Thoracic aorta (tissue), 2 donors: ENCODE measurements at regions not wholly inside any gene's neighbourhood (a gene's known extent, or its start where the extent isn't known, plus 50 kb on each side); places are given as distances from the start of the nearest gene placed in this dataset.

Experiments used
- ATAC-seq: fragments of 150-250 bp; one replicate; pipeline ENCODE4 v1.8.0; 2017; ENCODE audit warnings: low read depth; ENCODE audit not compliant: insufficient number of reproducible peaks, low FRiP score
- DNase-seq: peaks from one replicate; pipeline ENCODE4 v3.0.0-alpha.2; 2020; ENCODE audit warnings: low spot score
- H3K27ac ChIP-seq, 2 donors: fragments of 200-600 bp; sonication (generic); 1 replicate in 1 of 2; 2 replicates in 1 of 2; pipeline ENCODE4 v1.5.1; 2016; ENCODE audit warnings: mild to moderate bottlenecking in 2 of 2, moderate library complexity in 2 of 2
- H3K27me3 ChIP-seq: fragments of 200-600 bp; sonication (generic); replicated peaks from 2 replicates; pipeline ENCODE4 v1.6.0; 2016; ENCODE audit warnings: mild to moderate bottlenecking; ENCODE audit not compliant: insufficient read depth
- H3K36me3 ChIP-seq: fragments of 200-600 bp; sonication (generic); one replicate; pipeline ENCODE4 v1.5.1; 2016
- H3K4me1 ChIP-seq, 2 donors: fragments of 200-600 bp; sonication (generic); 1 replicate in 1 of 2; 2 replicates in 1 of 2; pipeline versions ENCODE4 v1.5.1 to v1.6.0; 2016; ENCODE audit warnings: low read depth in 2 of 2, mild to moderate bottlenecking in 1 of 2; ENCODE audit not compliant: control insufficient read depth in 1 of 2
- H3K4me3 ChIP-seq: fragments of 200-600 bp; sonication (generic); 2 replicates; pipeline ENCODE4 v1.5.1; 2016; ENCODE audit warnings: mild to moderate bottlenecking
- H3K9me3 ChIP-seq: fragments of 200-600 bp; sonication (generic); 2 replicates; pipeline ENCODE4 v1.5.1; 2016
- CTCF ChIP-seq: fragments of 200-600 bp; sonication (generic); IDR thresholded peaks from one replicate; pipeline ENCODE4 v1.5.1; 2019; ENCODE audit warnings: antibody characterized with exemption

DNA sequence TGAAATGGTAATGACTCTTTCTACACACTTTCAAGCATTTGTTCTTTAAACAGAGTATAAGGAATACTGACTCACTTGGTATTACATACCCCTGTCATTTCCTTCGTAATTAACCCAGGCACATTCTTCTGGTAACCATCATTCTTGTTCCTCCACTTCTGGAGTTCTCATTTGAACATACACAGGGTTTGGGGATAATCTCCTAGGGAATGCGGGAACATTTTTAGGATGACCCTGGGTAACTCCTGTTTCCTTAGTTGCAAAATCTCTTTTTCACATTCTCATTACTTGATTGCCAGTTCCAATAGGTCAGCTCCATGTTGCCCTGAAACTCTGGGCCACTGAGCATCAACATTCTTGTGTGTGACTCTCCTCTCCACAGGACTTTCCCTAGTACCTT is 51.5 kb upstream of the E2F3 start:
- DNase-seq: no peak
- Histone ChIP-seq H3K4me3 (no peak overlapping the region), H3K9me3 (no peaks in the 10 kb centered on the region), H3K36me3 (no peaks in the 10 kb centered on the region), H3K27me3 (no peaks in the 10 kb centered on the region), H3K27ac (no peak overlapping the region), H3K4me1 (no peaks in the 10 kb centered on the region)
- no peak for ATAC-seq
- TF ChIP-seq CTCF: no peak

DNA sequence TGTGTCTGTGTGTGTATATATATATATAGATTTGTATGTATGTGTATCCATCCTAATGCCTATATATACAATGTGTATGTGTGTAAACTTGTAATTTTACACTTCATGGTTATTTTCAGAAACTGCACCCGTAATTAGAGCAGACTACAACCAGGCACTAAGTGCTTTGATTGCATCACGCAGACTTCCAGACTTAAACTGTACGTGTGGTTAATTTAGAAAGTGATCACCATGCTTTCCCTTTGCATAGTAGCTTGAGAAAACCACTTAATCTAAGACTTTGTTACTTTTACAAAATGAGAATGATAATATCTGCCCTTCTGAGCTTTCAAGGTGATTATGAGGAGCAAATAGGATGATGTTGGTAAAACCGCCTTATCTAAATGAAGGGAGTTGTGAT is 50.1 kb upstream of the E2F3 start:
- no peak for TF ChIP-seq CTCF
- DNase-seq (no peak), ATAC-seq (no peak)
- Histone ChIP-seq H3K9me3 (no peaks in the 10 kb centered on the region), H3K27me3 (no peaks in the 10 kb centered on the region), H3K4me1 (no peaks in the 10 kb centered on the region), H3K27ac (no peak overlapping the region), H3K4me3 (no peak overlapping the region), H3K36me3 (no peaks in the 10 kb centered on the region)
